Astrocyte of the hippocampus (primary cell): ENCODE measurements at regions not wholly inside any gene's neighbourhood (a gene's known extent, or its start where the extent isn't known, plus 50 kb on each side); places are given as distances from the start of the nearest gene placed in this dataset.

Experiments
- DNase-seq: peaks from one replicate; pipeline ENCODE4 v3.0.0; 2011; ENCODE audit warnings: low read depth, low spot score

GRCh38 chr6:80550281-80550680 is 443.8 kb downstream of the BCKDHB start:
- DNase-seq: no peak

- no peak for DNase-seq
Observed at GRCh38 chr6:80548532-80548931, 442.1 kb downstream of the BCKDHB start.

DNA sequence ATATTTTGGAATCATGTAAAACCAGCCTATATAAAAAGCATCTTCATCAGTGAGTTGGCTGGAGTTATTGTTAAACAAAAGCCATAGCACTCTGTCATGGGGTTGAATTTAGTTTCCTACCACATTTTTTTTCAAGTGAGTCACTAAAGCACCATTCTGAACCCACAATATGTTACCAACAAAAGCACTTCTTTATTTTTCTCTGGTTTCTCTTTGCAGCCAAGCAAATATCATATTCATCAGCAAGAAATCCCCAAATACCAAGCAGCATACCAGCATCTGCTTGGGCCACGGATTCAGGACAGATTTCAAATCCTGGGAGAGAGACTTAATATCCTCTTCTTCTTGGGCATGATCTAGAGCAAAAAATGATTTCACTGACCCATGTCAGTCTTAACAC is 441.4 kb downstream of the BCKDHB start:
- DNase-seq: peak; percentile 75

DNA sequence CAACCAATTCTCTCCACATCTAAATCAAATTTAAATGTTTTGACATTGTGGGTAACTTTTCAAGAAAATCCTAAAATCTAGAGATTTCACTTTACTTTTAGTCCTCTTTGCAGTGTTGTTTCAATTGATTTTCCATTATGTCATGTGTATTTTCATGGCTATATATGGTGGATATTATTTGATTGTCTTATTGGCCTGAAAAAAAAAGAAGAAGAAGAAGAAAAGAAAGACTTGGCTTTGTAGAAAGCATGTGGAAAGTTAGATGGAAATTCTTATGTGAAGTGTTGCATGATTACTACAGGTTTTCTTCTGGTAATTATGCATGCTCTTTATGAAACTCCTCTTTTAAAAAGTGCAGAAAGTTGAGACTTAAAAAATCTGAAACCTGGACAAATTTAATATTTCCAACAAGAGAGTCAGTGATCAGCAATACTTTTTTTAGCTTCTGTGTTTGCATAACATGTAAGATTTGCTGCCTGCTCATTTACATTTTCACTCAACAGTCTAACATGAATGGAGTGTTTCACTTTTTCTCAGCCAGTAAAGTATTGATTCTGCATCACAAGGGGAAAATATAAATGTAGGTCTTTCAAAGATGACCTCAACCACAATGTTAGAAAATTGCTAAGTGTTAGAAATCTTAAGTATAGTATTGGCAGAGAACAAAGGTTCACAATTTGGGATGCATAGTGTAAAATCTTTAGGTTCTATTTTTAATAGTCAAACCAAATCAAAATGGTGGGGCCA is 438.7 kb downstream of the BCKDHB start:
- no peak for DNase-seq

GRCh38 chr6:80544555-80544954 is 438.1 kb downstream of the BCKDHB start:
- no peak for DNase-seq

DNA sequence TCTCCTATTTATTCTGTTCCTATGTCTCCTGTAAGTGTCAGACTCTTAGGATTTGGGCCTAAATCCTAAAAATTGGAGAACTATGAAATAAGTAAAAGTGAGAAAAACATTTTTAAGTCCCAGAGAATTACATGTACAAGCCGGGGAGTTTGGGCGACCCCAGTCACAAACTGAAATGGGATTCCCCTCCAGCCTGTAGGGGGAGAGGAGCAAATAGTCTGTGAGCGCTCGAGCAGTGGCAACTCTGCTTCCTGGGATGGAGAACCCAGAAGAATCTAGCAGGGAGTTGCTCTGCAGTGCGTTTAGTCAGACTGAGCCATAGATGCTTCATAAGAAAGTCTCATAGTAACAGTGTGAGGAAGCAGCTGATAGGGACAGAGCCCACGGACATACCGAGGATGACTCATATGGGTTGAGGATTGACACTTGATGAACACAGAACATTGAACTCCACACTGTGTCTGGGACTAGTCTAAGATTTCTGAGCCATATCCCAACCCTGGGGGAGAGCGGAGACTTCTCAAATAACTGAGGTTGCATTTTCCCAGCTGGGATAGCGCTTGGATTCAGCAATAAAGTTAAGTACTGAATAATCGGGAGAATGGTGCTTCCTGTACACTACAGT is 437.2 kb downstream of the BCKDHB start:
- DNase-seq: peak; percentile 43

- no peak for DNase-seq
Observed at GRCh38 chr6:80543151-80543550, 436.7 kb downstream of the BCKDHB start.

- no peak for DNase-seq
Observed at GRCh38 chr6:80541886-80542285, 435.4 kb downstream of the BCKDHB start.

- DNase-seq: peak; percentile 74
Observed at GRCh38 chr6:80541181-80541580, 434.7 kb downstream of the BCKDHB start.

DNA sequence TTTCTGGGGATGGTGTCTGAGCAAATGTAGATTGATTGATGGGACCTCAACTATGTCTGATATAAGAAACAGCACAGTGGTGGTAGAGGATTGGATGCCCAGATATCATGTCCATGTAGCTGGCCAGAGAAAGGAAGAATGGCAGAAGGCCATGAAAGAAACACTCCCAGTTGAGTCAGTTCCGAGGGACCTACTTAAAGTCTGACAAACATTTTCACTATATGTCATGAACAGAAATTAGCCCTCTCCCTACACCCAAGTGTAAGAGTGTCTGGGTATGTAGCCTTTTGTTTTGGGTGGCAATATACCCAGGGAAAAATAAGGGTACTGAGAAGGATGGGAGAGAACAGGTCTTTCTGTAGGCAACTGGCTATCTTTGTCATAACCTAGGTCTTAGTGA is 434.2 kb downstream of the BCKDHB start:
- no peak for DNase-seq

DNA sequence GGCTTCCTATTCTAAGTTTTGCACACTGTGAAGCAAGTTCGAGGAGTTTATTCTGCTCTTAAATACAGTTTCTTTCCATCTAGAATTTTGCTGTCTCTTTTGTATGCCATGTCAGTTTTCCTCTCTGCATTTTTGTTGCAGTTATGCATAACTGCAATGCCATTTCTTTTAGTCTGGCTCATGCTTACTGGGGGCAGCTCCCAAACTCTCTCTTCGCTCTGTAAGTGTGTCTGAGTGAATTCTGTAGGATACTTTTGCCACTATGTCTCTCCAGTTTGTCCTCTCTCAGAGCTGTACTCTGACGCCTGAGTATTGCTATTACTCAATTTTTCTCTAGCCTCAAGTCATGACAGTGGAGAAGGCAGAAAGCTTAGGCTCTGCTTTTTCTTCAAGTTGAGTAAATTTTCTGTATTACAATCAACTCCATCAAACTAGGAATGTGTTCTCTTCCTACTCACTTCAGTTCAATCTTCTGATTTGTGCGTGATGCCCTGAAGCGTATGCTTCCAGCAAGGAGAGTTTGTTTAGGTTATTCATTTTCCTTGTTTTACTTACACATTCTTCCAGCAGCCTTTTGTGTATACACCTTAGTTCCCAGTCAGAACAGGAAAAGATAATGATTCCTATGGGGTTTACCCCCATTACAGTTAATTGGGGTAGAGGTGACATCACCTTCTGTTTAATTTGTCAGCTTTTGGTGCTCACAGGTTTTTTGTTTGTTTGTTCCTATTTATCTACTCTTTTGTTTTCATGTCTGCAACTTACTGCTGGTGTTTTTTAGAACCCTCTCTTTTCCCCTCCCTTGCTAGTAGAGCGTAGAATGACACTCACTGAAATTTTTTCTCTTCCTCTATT is 430.9 kb downstream of the BCKDHB start:
- DNase-seq: no peak

DNA sequence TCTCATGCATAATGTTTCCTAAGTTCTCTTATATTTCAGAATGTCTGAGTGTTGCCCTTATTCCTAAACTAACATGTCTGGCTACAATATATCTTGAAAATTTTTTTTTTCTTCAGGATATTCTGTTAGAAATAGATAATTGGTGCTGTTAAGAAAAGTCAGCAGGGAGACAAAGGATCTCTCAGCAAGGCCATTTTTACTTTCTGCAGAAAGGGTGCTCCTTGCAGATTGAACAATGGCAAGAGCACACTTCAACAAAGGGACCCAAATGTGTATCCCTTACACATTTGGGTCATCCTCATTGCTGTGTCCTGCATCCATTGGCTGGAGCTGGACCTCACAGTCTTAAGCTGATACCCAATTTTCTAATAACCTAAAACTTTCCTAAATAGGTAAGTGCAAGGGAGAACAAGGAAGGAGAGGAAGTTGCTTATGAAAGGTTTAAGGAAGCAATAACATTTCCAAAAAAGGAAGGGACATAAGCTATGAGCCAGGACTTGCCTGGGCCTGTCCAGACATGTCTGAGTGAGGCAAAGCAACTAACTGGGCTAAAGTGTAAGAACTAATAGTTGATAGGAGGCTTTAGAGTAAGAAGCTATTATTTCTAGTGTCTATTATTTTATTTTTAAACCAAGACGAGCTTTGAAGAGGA is 429.6 kb downstream of the BCKDHB start:
- DNase-seq: no peak

DNA sequence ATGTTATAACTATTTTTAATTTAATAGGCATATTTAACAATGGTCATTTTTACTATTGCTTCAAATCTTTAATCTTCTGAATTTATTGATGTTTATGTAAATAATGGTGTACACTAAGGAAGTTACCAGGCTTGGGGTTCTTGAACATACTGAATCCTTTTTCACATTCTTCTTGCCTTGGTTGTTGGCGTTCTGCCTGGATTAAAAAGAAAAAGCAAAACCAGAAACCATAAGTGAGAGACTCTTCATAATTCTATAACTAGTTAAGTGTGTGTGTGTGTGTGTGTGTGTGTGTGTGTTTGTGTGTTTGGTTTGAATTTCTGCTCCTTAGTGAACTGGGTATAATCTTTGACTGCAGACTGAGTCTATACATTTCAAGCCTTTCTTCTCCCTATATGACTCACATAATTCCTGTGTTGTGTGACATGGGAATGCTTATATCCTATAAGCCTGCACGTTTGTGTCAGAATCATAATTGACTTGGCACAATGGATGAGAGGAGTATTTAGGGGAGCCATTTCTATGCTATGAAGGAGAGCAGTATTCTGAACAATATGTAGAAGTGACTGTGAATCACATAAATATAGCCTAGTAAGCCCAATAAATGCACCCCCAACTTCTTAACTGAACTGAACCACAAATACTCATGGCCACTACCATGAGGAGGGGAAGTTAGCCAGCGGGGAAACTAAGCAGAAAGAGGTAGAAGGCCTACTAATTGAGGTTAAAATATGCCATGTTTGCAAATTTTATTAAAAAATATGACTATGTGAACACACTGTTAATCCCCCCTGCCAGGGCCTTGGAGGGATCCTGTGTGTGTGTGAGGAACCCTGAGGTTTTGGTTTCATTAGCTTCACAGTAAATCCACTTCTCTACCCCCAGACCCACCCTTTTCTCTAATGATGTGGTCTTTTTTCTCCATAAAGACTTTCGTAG is 425.5 kb downstream of the BCKDHB start:
- peak; percentile 33 for DNase-seq

DNA sequence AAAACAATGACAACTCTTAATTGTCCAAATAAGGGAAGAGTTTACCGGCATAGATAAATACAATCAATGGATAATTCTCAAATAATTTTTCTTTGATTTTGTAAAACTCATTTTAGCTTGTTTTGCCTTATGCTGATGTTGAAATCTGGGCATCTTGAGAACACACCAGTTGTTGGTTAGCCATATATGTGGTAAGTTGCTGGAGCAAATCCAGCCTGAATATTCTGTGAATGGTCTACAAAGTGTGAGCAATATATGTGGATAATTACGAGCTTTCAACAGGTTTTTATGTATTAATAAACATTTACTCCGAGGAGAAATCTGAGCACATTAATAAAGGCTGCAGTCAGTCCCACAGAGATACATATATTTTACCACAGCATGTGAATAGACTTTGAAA is 423.6 kb downstream of the BCKDHB start:
- no peak for DNase-seq

- no peak for DNase-seq
Observed at GRCh38 chr6:80528115-80528514, 421.6 kb downstream of the BCKDHB start.

- peak; percentile 23 for DNase-seq
Observed at GRCh38 chr6:80527552-80528052, 421.1 kb downstream of the BCKDHB start.

DNA sequence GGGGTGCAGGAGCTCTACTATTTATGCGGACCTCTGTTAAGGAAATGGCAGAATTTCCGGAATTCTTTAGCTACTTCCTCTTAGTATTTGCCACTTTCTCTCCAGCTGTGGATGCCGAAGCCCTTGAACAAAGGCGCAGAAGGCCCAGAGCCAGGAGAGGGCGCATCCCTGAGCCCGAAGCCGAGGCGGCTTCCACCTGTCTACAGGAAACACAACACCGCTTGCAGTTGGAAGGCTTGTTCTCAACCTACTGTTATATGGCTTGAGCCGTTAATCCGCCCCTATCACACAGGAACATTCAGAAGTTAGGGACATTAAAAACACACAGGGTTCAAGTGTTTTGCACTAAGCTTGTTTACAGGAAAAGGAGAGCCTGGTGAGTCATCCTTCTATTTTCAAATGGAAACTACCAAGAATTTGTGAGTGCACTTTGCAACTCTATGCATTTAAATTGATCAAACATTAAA is 417.1 kb downstream of the BCKDHB start:
- DNase-seq: peak; percentile 63

GRCh38 chr6:80523010-80523409 is 416.5 kb downstream of the BCKDHB start:
- peak; percentile 61 for DNase-seq

- no peak for DNase-seq
Observed at GRCh38 chr6:80522576-80522975, 416.1 kb downstream of the BCKDHB start.

DNA sequence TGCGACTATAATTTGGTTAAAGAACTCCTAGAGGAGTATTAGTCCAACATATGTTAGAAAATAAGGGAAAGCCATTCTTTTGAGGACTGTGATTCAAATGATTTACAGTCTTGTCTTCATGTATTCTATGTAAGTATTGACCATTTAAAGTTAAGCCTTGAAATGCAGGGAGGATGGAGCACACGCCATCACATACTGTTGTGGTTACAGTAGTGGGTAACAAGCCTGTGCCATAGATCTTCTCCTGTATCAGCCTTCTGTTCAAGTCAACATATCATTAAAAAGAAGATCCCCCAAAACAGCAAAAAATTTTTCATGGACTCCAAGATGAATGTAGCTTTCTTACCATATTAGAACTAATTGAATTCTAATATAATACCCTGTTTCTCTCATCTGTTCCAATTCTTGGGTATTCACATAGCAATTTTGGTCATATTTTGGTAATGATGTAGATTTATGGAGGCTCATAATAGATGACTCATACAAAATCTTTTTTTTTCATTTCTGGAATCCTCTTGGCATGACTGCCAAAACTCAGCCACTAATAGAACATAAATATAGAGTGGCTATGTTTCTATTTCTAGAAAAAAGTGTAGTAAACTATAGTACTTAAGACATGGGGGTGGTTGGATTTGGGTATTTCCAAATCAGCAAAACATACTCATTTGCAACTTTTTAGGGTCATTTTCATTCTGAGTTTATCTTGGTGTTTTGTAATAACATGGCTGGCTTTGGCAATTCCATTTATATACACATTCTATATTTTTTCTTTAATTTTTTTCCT is 413.5 kb downstream of the BCKDHB start:
- no peak for DNase-seq
